A673 (cell line): ENCODE measurements at regions not wholly inside any gene's neighbourhood (a gene's known extent, or its start where the extent isn't known, plus 50 kb on each side); places are given as distances from the start of the nearest gene placed in this dataset.

Experiments
- BruUV-seq: library from RNA; stranded (reverse); fragments of 400-500 nt; replicated peaks from 2 replicates; lab custom pipeline; 2021; lab: Mats Ljungman, UMichigan
- CTCF ChIA-PET: fragments of 300-600 bp; sonication (Branson Sonifier 250); formaldehyde crosslinking; loops from one replicate; lab custom pipeline; 2022; ENCODE audit warnings: antibody characterized with exemption; lab: Charles Lee
- POLR2A ChIA-PET: fragments of 300-600 bp; sonication (Branson Sonifier 250); formaldehyde crosslinking; loops from one replicate; lab custom pipeline; 2022; ENCODE audit warnings: antibody characterized with exemption; ENCODE audit not compliant: low non-redundant PET; lab: Charles Lee
- DNase-seq: peaks from one replicate; pipeline ENCODE4 v3.0.0-alpha.2; 2015; ENCODE audit warnings: low spot score
- H3K27ac ChIP-seq: fragments of 200-600 bp; sonication (generic); 2 replicates; pipeline ENCODE4 v1.5.1; 2016; ENCODE audit warnings: mixed run types, low read depth, mild to moderate bottlenecking, mixed read lengths, antibody characterized with exemption, low read length; ENCODE audit not compliant: poor library complexity, severe bottlenecking
- H3K27me3 ChIP-seq: fragments of 200-600 bp; sonication (generic); replicated peaks from 2 replicates; pipeline ENCODE4 v1.6.1; 2017; ENCODE audit warnings: mixed run types, low read depth, mild to moderate bottlenecking, mixed read lengths, antibody characterized with exemption, low read length; ENCODE audit not compliant: insufficient read depth, poor library complexity
- H3K36me3 ChIP-seq: fragments of 200-600 bp; sonication (generic); 2 replicates; pipeline ENCODE4 v1.6.1; 2016; ENCODE audit warnings: mixed run types, mild to moderate bottlenecking, mixed read lengths, antibody characterized with exemption, low read length; ENCODE audit not compliant: insufficient read depth, poor library complexity, severe bottlenecking
- H3K4me1 ChIP-seq: fragments of 200-600 bp; sonication (generic); 2 replicates; pipeline ENCODE4 v1.6.1; 2017; ENCODE audit warnings: mixed run types, mild to moderate bottlenecking, mixed read lengths, antibody characterized with exemption, low read length; ENCODE audit not compliant: insufficient read depth, poor library complexity, severe bottlenecking
- H3K4me3 ChIP-seq: fragments of 200-600 bp; sonication (generic); 2 replicates; pipeline ENCODE4 v1.5.1; 2016; ENCODE audit warnings: low read depth, mixed run types, mild to moderate bottlenecking, mixed read lengths, low read length; ENCODE audit not compliant: poor library complexity, severe bottlenecking
- H3K9me3 ChIP-seq: fragments of 200-600 bp; sonication (generic); 2 replicates; pipeline ENCODE4 v1.6.1; 2016; ENCODE audit warnings: mixed run types, low read depth, mild to moderate bottlenecking, mixed read lengths, antibody characterized with exemption, low read length; ENCODE audit not compliant: poor library complexity, severe bottlenecking
- EZH2 ChIP-seq: fragments of 200-600 bp; sonication (generic); IDR thresholded peaks from 2 replicates; pipeline ENCODE4 v1.6.1; 2017; ENCODE audit warnings: borderline replicate concordance, low read depth, mild to moderate bottlenecking, mixed read lengths, antibody characterized with exemption, low read length; ENCODE audit not compliant: poor library complexity, severe bottlenecking
- intact Hi-C: fragments of 100-400 bp; cut with micrococcal nuclease; formaldehyde crosslinking; loops from one replicate; pipeline ENCODE4 v1.10.0; 2022; ENCODE audit not compliant: unreplicated experiment
- TF ChIP-seq, protein P1 (sequence below): fragments of 300-800, 200-600 bp; sonication (generic); conservative IDR thresholded peaks from 2 replicates; pipeline ENCODE4 v1.5.1; 2017; ENCODE audit warnings: low read depth, mild to moderate bottlenecking, antibody characterized with exemption, low read length, moderate library complexity, mixed read lengths

DNA sequence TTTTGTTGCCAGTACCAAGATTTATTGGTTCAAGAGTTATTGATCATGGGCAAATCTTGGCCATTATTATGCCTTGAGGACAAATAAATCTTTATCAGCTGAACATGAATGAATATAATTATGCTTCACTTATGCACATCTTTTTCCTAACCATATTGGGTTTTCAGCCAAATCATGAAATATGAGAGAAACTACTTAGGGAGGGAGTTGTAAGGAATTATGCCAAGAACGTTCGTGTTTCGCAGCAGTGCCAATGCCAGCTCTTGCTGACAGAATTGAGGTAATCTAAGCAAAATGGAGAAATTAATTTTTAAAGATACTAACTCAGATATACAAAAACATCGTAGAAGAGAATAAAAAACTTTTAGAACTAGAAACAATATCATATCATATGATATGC, 301.1 kb upstream of the SASH1 start:
- intact Hi-C loops = no loop called here
- Histone ChIP-seq H3K9me3 (peaks cover 3% of the 10 kb centered on the region), H3K36me3 (no peaks in the 10 kb centered on the region), H3K27me3 (no peaks in the 10 kb centered on the region), H3K27ac (no peak overlapping the region), H3K4me1 (no peaks in the 10 kb centered on the region), H3K4me3 (no peak overlapping the region)
- no peak for DNase-seq
- BruUV-seq = no TSS peak
- POLR2A ChIA-PET = no interaction called here
- CTCF ChIA-PET = no interaction called here
- TF ChIP-seq EZH2 = no peak
- TF ChIP-seq, protein P1, sequence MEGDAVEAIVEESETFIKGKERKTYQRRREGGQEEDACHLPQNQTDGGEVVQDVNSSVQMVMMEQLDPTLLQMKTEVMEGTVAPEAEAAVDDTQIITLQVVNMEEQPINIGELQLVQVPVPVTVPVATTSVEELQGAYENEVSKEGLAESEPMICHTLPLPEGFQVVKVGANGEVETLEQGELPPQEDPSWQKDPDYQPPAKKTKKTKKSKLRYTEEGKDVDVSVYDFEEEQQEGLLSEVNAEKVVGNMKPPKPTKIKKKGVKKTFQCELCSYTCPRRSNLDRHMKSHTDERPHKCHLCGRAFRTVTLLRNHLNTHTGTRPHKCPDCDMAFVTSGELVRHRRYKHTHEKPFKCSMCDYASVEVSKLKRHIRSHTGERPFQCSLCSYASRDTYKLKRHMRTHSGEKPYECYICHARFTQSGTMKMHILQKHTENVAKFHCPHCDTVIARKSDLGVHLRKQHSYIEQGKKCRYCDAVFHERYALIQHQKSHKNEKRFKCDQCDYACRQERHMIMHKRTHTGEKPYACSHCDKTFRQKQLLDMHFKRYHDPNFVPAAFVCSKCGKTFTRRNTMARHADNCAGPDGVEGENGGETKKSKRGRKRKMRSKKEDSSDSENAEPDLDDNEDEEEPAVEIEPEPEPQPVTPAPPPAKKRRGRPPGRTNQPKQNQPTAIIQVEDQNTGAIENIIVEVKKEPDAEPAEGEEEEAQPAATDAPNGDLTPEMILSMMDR = no peak

GRCh38 chr6:148042536-148042935, 300.1 kb upstream of the SASH1 start:
- intact Hi-C loops = no loop called here
- no peaks in the 10 kb centered on the region for H3K27me3 ChIP-seq
- no peak for DNase-seq
- BruUV-seq = no TSS peak
- H3K4me1 ChIP-seq = no peaks in the 10 kb centered on the region
- no peak overlapping the region for H3K27ac ChIP-seq
- POLR2A ChIA-PET = no interaction called here
- H3K36me3 ChIP-seq = no peaks in the 10 kb centered on the region
- no peak overlapping the region for H3K4me3 ChIP-seq
- H3K9me3 ChIP-seq = peaks cover 8% of the 10 kb centered on the region
- TF ChIP-seq, protein P1 = no peak
- no peak for TF ChIP-seq EZH2
- CTCF ChIA-PET = no interaction called here

DNA sequence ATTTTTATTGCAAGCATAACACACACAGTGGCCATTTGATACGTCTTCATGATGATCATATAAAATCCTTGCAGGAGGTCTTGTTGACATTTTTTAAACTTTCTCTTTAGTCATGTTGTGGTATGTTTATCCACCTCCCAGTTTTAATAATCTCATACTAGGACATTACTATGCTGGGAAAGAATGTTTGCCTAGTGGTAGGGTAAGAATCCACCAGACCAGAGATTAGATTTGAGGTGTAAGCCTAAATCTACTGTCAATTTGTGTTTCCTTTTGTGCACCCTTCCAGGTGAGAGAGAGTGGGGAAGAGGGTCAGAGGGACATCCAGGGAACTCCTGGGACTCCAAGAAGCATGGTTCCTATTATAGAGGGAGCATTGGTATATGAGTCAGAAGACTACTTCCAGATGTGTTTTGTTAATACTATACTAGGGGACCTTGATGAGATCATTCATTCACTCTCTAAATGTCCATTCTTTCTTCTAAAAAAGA, 298.3 kb upstream of the SASH1 start:
- intact Hi-C loops = no loop called here
- Histone ChIP-seq H3K27ac (no peak overlapping the region), H3K27me3 (no peaks in the 10 kb centered on the region), H3K4me1 (no peaks in the 10 kb centered on the region), H3K4me3 (no peak overlapping the region), H3K36me3 (no peaks in the 10 kb centered on the region), H3K9me3 (peaks cover 8% of the 10 kb centered on the region)
- no peak for TF ChIP-seq EZH2
- TF ChIP-seq, protein P1 = no peak
- no peak for DNase-seq
- POLR2A ChIA-PET = no interaction called here
- CTCF ChIA-PET = no interaction called here
- BruUV-seq = no TSS peak
